Neural crest cell (in vitro differentiated cells): ENCODE measurements at regions not wholly inside any gene's neighbourhood (a gene's known extent, or its start where the extent isn't known, plus 50 kb on each side); places are given as distances from the start of the nearest gene placed in this dataset.

ENCODE experiments used
- DNase-seq: peaks from one replicate; pipeline ENCODE4 v3.0.0; 2021; ENCODE audit warnings: low read depth, mixed read lengths, low spot score
- H3K27ac Mint-ChIP-seq: one replicate; pipeline ENCODE4 v1.8.0; 2021; ENCODE audit warnings: mild to moderate bottlenecking, mixed read lengths; ENCODE audit not compliant: unreplicated experiment
- H3K27me3 Mint-ChIP-seq: 2 replicates; pipeline ENCODE4 v1.8.0; 2021; ENCODE audit warnings: low read depth, mild to moderate bottlenecking, mixed read lengths
- H3K36me3 Mint-ChIP-seq: 2 replicates; pipeline ENCODE4 v1.8.0; 2021; ENCODE audit warnings: low read depth, mild to moderate bottlenecking, mixed read lengths
- H3K4me1 Mint-ChIP-seq: 2 replicates; pipeline ENCODE4 v1.8.0; 2021; ENCODE audit warnings: mixed read lengths
- H3K4me3 Mint-ChIP-seq: one replicate; pipeline ENCODE4 v1.8.0; 2021; ENCODE audit warnings: mild to moderate bottlenecking, mixed read lengths
- H3K9me3 Mint-ChIP-seq: 2 replicates; pipeline ENCODE4 v1.8.0; 2021; ENCODE audit warnings: mixed read lengths
- CTCF ChIP-seq: fragments of 200-600 bp; sonication (generic); conservative IDR thresholded peaks from 2 replicates; pipeline ENCODE4 v1.5.0; 2021; ENCODE audit warnings: antibody characterized with exemption, mild to moderate bottlenecking

- peaks cover 13% of the 10 kb centered on the region for H3K36me3 Mint-ChIP-seq
- H3K27me3 Mint-ChIP-seq = no peaks in the 10 kb centered on the region
- peaks cover 15% of the 10 kb centered on the region for H3K9me3 Mint-ChIP-seq
- TF ChIP-seq CTCF = no peak
- DNase-seq = no peak
- H3K27ac Mint-ChIP-seq = no peak overlapping the region
- H3K4me1 Mint-ChIP-seq = peaks cover 17% of the 10 kb centered on the region
- no peak overlapping the region for H3K4me3 Mint-ChIP-seq
Measured at GRCh38 chr17:72416905-72417304, 296.1 kb downstream of the SOX9 start.

GRCh38 chr17:72417627-72418026 lies 296.8 kb downstream of the SOX9 start:
- DNase-seq = no peak
- Mint-ChIP-seq H3K36me3 (peaks cover 13% of the 10 kb centered on the region), H3K27me3 (no peaks in the 10 kb centered on the region), H3K9me3 (peaks cover 15% of the 10 kb centered on the region), H3K27ac (no peak overlapping the region), H3K4me3 (no peak overlapping the region), H3K4me1 (peaks cover 17% of the 10 kb centered on the region)
- no peak for TF ChIP-seq CTCF

GRCh38 chr17:72419866-72420774 lies 299.3 kb downstream of the SOX9 start:
- Mint-ChIP-seq H3K36me3 (peaks cover 13% of the 10 kb centered on the region), H3K27me3 (no peaks in the 10 kb centered on the region), H3K4me1 (peaks cover 17% of the 10 kb centered on the region), H3K4me3 (no peak overlapping the region), H3K27ac (no peak overlapping the region), H3K9me3 (peaks cover 11% of the 10 kb centered on the region)
- no peak for DNase-seq
- no peak for TF ChIP-seq CTCF

- DNase-seq = no peak
- Mint-ChIP-seq H3K27ac (no peak overlapping the region), H3K27me3 (no peaks in the 10 kb centered on the region), H3K4me3 (no peak overlapping the region), H3K4me1 (peaks cover 11% of the 10 kb centered on the region), H3K9me3 (peaks cover 11% of the 10 kb centered on the region), H3K36me3 (peaks cover 13% of the 10 kb centered on the region)
- TF ChIP-seq CTCF = no peak
Measured at GRCh38 chr17:72420775-72421127, 299.9 kb downstream of the SOX9 start.

GRCh38 chr17:72421128-72422092 lies 300.6 kb downstream of the SOX9 start:
- no peak for DNase-seq
- Mint-ChIP-seq H3K27ac (peak overlapping the region; percentile 27), H3K36me3 (peaks cover 13% of the 10 kb centered on the region), H3K9me3 (peaks cover 11% of the 10 kb centered on the region), H3K27me3 (no peaks in the 10 kb centered on the region), H3K4me1 (peaks cover 5% of the 10 kb centered on the region), H3K4me3 (no peak overlapping the region)
- TF ChIP-seq CTCF = no peak
